ENCODE measurements at regions not wholly inside any gene's neighbourhood (a gene's known extent, or its start where the extent isn't known, plus 50 kb on each side); places are given as distances from the start of the nearest gene placed in this dataset.

DNA sequence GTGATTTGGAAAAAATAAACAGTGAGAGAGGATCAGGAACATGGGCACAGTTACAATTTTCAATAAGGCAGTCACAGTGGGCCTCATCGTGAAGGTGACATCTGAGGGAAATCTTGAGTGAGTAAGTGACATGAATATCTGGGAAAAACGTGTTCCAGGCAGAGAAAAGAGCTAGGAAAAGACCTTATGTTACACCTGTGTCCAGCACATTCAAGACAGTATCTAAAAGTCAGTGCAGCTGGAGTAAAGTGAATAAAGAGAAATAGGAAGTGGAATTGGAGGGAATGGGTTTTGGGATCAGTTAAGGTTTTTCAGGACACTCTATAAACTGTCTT is 827.5 kb upstream of the FAT3 start:
- Histone ChIP-seq H3K36me3 (ENCODE audit: control insufficient read depth in 2 of 2, extremely low read depth in 1 of 2, insufficient read depth in 2 of 2, low read length in 2 of 2) (no peaks in the 10 kb centered on the region), H3K9ac (replicated peaks; ENCODE audit: extremely low read depth, insufficient read depth, low read length) (no peak overlapping the region), H3K4me1 (ENCODE audit: control insufficient read depth, extremely low read depth, insufficient read depth, low read length) (no peaks in the 10 kb centered on the region), H3K4me2 (ENCODE audit: insufficient read depth, low read length) (no peak overlapping the region), H3K9me3 (replicated peaks; ENCODE audit: control insufficient read depth, insufficient read depth, low read length) (no peaks in the 10 kb centered on the region), H2AFZ (ENCODE audit: low read depth, low read length) (no peak overlapping the region), H3K27me3 (ENCODE audit: control insufficient read depth in 2 of 2, insufficient read depth in 2 of 2, low read length in 2 of 2) (no peaks in the 10 kb centered on the region), H3K27ac (ENCODE audit: insufficient read depth, low read depth, low read length) (no peak overlapping the region), H3K79me2 (ENCODE audit: control insufficient read depth, insufficient read depth, low read length) (no peaks in the 10 kb centered on the region), H4K20me1 (replicated peaks; ENCODE audit: control insufficient read depth, extremely low read depth, insufficient read depth, low read length) (no peaks in the 10 kb centered on the region), H3K9me1 (replicated peaks; ENCODE audit: control insufficient read depth, extremely low read depth, insufficient read depth, low read length) (no peaks in the 10 kb centered on the region), H3K4me3 (replicated peaks in 1 of 3; ENCODE audit: insufficient read depth in 1 of 3, low read depth in 1 of 3, low read length in 3 of 3) (no peak overlapping the region)
- CTCF ChIA-PET: no interaction called here
- dilution Hi-C loops (cut with MboI; ENCODE audit: extremely low pct_ligation_motif_present, low sequenced_read_pairs): no loop called here
- TF ChIP-seq FOS (IDR thresholded peaks at IDR 0.05; ENCODE audit: borderline replicate concordance, insufficient read depth, low read length) (no peak), POLR2A (IDR thresholded peaks at IDR 0.05; ENCODE audit: low read depth, low read length) (no peak), GATA2 (IDR thresholded peaks at IDR 0.05; ENCODE audit: insufficient read depth, insufficient read length, low read depth, low read length) (no peak), MYC (IDR thresholded peaks at IDR 0.05; ENCODE audit: low read depth, low read length) (no peak), EZH2 (IDR thresholded peaks at IDR 0.05; ENCODE audit: borderline replicate concordance, low read depth, low read length, severe bottlenecking) (no peak), POLR2AphosphoS5 (IDR thresholded peaks at IDR 0.05; ENCODE audit: insufficient read depth, low read depth, low read length) (no peak), JUN (IDR thresholded peaks at IDR 0.05; ENCODE audit: borderline replicate concordance, insufficient read depth, insufficient read length, low read depth) (no peak)
- TF ChIP-seq, protein P1, sequence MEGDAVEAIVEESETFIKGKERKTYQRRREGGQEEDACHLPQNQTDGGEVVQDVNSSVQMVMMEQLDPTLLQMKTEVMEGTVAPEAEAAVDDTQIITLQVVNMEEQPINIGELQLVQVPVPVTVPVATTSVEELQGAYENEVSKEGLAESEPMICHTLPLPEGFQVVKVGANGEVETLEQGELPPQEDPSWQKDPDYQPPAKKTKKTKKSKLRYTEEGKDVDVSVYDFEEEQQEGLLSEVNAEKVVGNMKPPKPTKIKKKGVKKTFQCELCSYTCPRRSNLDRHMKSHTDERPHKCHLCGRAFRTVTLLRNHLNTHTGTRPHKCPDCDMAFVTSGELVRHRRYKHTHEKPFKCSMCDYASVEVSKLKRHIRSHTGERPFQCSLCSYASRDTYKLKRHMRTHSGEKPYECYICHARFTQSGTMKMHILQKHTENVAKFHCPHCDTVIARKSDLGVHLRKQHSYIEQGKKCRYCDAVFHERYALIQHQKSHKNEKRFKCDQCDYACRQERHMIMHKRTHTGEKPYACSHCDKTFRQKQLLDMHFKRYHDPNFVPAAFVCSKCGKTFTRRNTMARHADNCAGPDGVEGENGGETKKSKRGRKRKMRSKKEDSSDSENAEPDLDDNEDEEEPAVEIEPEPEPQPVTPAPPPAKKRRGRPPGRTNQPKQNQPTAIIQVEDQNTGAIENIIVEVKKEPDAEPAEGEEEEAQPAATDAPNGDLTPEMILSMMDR (IDR thresholded peaks at IDR 0.05; ENCODE audit: extremely low read depth in 1 of 2, insufficient read depth in 1 of 2, low read depth in 1 of 2, low read length in 2 of 2): no peak
- TF ChIP-seq, protein P2, sequence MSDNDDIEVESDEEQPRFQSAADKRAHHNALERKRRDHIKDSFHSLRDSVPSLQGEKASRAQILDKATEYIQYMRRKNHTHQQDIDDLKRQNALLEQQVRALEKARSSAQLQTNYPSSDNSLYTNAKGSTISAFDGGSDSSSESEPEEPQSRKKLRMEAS (IDR thresholded peaks at IDR 0.05; ENCODE audit: insufficient read depth, insufficient read length): no peak
- BruUV-seq (replicated peaks): no TSS peak
- DNase-seq (ENCODE audit: low read depth, low spot score) (no peak), FAIRE-seq (no peak)
- intact Hi-C loops (cut with micrococcal nuclease): no loop called here
- POLR2A ChIA-PET: no interaction called here

Data from endothelial cell of umbilical vein (primary cell).